Fibroblast of the aortic adventitia (primary cell): ENCODE measurements at regions not wholly inside any gene's neighbourhood (a gene's known extent, or its start where the extent isn't known, plus 50 kb on each side); places are given as distances from the start of the nearest gene placed in this dataset.

Experiments
- DNase-seq: peaks from one replicate; pipeline ENCODE4 v3.0.0-alpha.2; 2010; ENCODE audit warnings: low read depth
- H3K4me3 ChIP-seq: 2 replicates; pipeline ENCODE4 v1.5.1; 2011; ENCODE audit warnings: low read depth, mild to moderate bottlenecking, control low read depth, low read length, moderate library complexity
- CTCF ChIP-seq: IDR thresholded peaks from 2 replicates; pipeline ENCODE4 v1.5.1; 2011; ENCODE audit warnings: mild to moderate bottlenecking, low read length, control low read depth, inconsistent platforms; ENCODE audit not compliant: insufficient read depth

- DNase-seq: no peak
- TF ChIP-seq CTCF: no peak
- H3K4me3 ChIP-seq: no peak overlapping the region
These were observed 215.6 kb upstream of the MAF start for GRCh38 chr16:79816081-79816497.

DNA sequence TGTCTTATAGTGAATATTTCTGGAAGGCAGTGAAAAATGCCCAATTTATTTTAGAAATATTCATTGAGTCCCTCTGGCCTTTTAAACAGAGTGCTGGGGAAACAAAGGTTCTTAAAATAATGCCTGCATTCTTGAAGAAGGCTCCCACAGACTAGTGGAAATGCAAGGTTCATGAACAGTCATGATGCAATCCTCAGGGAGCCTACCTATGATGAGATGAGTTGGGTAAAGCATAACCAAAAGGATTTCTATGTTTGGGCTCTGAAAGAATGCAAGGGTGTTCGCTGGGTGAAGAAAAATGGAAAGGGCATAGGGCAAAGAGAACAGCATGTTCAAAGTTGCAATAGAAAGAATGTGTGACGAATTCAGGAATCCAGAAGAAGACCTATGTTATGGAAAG is 214.5 kb upstream of the MAF start:
- no peak for TF ChIP-seq CTCF
- H3K4me3 ChIP-seq: no peak overlapping the region
- DNase-seq: no peak

DNA sequence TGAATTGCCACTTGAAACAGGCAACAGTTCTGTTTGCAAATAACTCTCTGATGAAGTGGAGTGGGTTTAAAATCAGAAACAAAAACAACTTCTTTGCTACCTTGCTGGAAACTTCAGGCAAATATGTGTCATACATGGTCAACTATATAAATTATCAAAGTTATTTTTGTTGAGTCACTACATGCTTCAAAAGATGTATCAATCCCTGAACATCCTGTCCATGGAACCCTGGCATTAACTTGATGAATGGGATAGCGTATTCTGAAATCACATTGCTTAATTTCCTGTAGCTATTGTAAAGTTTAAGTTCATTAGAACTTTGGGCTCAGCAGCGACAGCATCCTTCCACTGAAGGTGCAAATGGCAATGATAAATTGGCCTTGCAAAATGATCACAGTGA is 213.6 kb upstream of the MAF start:
- H3K4me3 ChIP-seq: no peak overlapping the region
- TF ChIP-seq CTCF: no peak
- no peak for DNase-seq

DNA sequence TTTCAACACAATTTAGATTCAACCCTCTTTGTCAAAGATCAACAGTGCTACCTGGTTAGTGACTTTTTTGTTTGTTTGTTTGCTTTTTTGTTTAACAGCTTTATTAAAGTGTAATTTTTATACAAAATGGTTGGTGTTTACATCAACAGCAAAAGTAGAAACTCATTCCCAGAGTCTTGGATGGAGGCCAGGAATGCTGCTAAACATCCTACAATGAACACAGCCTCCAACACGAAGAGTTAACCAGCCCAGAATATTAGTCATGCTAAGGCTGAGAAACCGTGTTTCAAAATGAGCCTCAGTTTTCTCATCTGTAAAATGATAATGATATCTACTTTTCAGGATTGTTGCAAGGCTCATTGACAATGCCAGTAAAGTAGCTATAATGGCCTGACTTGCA is 211.0 kb upstream of the MAF start:
- H3K4me3 ChIP-seq: no peak overlapping the region
- no peak for TF ChIP-seq CTCF
- DNase-seq: no peak

- no peak for DNase-seq
- TF ChIP-seq CTCF: no peak
- H3K4me3 ChIP-seq: no peak overlapping the region
These were observed 210.1 kb upstream of the MAF start for GRCh38 chr16:79810449-79811189.

- no peak for DNase-seq
- H3K4me3 ChIP-seq: no peak overlapping the region
- TF ChIP-seq CTCF: no peak
These were observed 208.8 kb upstream of the MAF start for GRCh38 chr16:79809376-79809775.

DNA sequence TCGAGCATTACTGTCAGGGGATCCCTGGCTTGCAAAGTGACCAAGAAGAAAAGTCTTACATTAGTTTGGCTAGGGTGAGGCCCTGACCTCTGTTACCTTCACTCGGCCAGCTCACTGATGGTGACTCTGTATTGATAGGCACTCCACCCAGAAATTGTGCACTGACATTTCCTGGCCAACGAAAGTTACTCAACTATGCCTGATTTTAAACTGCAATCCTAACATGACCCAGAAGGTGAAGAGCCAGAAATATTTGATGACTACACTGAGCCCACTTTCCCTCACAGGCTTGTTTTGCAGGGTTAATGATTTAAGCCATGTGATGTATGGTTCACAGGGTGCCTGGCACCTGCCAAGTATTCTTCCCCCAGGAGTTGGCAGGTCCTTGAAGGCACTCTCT is 208.2 kb upstream of the MAF start:
- H3K4me3 ChIP-seq: no peak overlapping the region
- no peak for DNase-seq
- TF ChIP-seq CTCF: no peak
